HCT116 (cell line): ENCODE measurements at regions not wholly inside any gene's neighbourhood (a gene's known extent, or its start where the extent isn't known, plus 50 kb on each side); places are given as distances from the start of the nearest gene placed in this dataset.

Source experiments
- POLR2A ChIP-seq: IDR thresholded peaks from 2 replicates; pipeline ENCODE4 v1.7.0; 2011; ENCODE audit warnings: borderline replicate concordance; ENCODE audit not compliant: insufficient read depth, insufficient read length; ENCODE audit errors: extremely low read depth
- SP1 ChIP-seq: IDR thresholded peaks from 2 replicates; pipeline ENCODE4 v1.6.1; 2012; ENCODE audit warnings: low read depth
- TCF7L2 ChIP-seq: IDR thresholded peaks from 2 replicates; pipeline ENCODE4 v1.7.0; 2011; ENCODE audit warnings: borderline replicate concordance, inconsistent platforms; ENCODE audit not compliant: insufficient read depth, insufficient read length; ENCODE audit errors: extremely low read depth
- YY1 ChIP-seq: IDR thresholded peaks from 2 replicates; pipeline ENCODE4 v1.6.1; 2011; ENCODE audit warnings: low read length, low read depth, moderate library complexity, mild to moderate bottlenecking; ENCODE audit not compliant: insufficient replicate concordance; ENCODE audit errors: extremely low read depth
- ZNF274 ChIP-seq: fragments of 200-500 bp; sonication (Bioruptor generic); IDR thresholded peaks from 2 replicates; pipeline ENCODE4 v1.6.1; 2014; ENCODE audit warnings: mild to moderate bottlenecking, low read depth, low read length, inconsistent platforms

GRCh38 chr17:13865650-13866049 is 203.7 kb upstream of the COX10 start:
- TF ChIP-seq YY1 (no peak), SP1 (no peak), POLR2A (no peak), ZNF274 (no peak), TCF7L2 (no peak)
